ENCODE measurements at regions not wholly inside any gene's neighbourhood (a gene's known extent, or its start where the extent isn't known, plus 50 kb on each side); places are given as distances from the start of the nearest gene placed in this dataset.

- DNase-seq (ENCODE audit: low read depth): no peak
- H3K36me3 ChIP-seq (ENCODE audit: control insufficient read depth, insufficient read depth, low read length): no peaks in the 10 kb centered on the region
- no peaks in the 10 kb centered on the region for H3K27me3 ChIP-seq (ENCODE audit: control insufficient read depth, insufficient read depth, low read length)
- TF ChIP-seq, protein P1, sequence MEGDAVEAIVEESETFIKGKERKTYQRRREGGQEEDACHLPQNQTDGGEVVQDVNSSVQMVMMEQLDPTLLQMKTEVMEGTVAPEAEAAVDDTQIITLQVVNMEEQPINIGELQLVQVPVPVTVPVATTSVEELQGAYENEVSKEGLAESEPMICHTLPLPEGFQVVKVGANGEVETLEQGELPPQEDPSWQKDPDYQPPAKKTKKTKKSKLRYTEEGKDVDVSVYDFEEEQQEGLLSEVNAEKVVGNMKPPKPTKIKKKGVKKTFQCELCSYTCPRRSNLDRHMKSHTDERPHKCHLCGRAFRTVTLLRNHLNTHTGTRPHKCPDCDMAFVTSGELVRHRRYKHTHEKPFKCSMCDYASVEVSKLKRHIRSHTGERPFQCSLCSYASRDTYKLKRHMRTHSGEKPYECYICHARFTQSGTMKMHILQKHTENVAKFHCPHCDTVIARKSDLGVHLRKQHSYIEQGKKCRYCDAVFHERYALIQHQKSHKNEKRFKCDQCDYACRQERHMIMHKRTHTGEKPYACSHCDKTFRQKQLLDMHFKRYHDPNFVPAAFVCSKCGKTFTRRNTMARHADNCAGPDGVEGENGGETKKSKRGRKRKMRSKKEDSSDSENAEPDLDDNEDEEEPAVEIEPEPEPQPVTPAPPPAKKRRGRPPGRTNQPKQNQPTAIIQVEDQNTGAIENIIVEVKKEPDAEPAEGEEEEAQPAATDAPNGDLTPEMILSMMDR (IDR thresholded peaks at IDR 0.05; ENCODE audit: insufficient read depth, low read length, poor library complexity, severe bottlenecking): no peak
- no peak overlapping the region for H3K4me3 ChIP-seq (ENCODE audit: low read depth, low read length)
Observed at GRCh38 chr1:50266509-50266908, 156.7 kb downstream of the DMRTA2 start.

DNA sequence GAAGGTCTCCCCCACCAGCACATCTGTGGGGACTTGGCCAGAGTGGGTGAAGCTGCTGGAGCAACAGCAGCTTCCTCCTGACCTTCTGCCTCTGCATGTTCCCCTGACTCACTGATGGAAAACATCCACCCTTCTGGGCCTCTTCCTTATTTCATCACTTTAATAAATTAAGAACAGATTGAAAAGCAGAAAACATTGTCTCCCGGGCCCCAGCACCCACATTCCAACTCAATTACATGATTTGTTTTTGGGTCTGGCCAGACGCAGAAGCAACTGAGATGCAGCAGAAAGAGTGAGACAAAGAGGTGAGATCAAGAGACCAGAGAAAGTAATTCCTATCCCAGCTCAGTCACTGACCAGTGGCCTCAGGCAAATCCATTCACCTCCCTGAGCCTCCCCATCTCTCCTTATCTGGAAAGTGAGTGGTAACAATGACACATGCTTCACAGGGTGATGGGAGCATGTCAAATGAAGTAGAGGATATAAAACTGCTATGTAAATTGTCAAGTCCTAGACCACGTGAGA is 157.1 kb downstream of the ELAVL4 start:
- Histone ChIP-seq H3K36me3 (ENCODE audit: control insufficient read depth, insufficient read depth, low read length) (no peaks in the 10 kb centered on the region), H3K4me3 (ENCODE audit: low read depth, low read length) (no peak overlapping the region), H3K27me3 (ENCODE audit: control insufficient read depth, insufficient read depth, low read length) (no peaks in the 10 kb centered on the region)
- no peak for DNase-seq (ENCODE audit: low read depth)
- TF ChIP-seq, protein P1 (IDR thresholded peaks at IDR 0.05; ENCODE audit: insufficient read depth, low read length, poor library complexity, severe bottlenecking): no peak

DNA sequence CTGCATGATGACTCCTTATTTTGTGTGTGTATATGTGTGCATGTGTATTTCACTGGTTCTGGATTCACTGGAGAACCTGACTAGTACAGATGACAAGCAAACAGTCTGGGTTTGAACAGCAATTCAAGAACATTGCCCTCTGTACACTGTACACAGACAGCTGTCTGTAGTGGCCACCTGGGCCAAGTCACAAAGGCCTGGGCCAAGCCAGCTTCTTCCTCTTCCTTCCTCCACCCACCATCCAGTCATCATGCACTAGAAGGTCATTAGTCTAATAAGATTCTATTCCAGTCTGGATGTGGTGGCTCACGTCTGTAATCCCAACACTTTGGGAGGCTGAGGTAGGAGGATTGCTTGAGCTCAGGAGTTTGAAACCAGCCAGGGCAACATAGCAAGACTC is 155.9 kb downstream of the ELAVL4 start:
- Histone ChIP-seq H3K36me3 (ENCODE audit: control insufficient read depth, insufficient read depth, low read length) (no peaks in the 10 kb centered on the region), H3K4me3 (ENCODE audit: low read depth, low read length) (no peak overlapping the region), H3K27me3 (ENCODE audit: control insufficient read depth, insufficient read depth, low read length) (no peaks in the 10 kb centered on the region)
- TF ChIP-seq, protein P1 (IDR thresholded peaks at IDR 0.05; ENCODE audit: insufficient read depth, low read length, poor library complexity, severe bottlenecking): no peak
- no peak for DNase-seq (ENCODE audit: low read depth)

GRCh38 chr1:50262436-50262835 is 153.7 kb downstream of the ELAVL4 start:
- Histone ChIP-seq H3K27me3 (ENCODE audit: control insufficient read depth, insufficient read depth, low read length) (no peaks in the 10 kb centered on the region), H3K4me3 (ENCODE audit: low read depth, low read length) (no peak overlapping the region), H3K36me3 (ENCODE audit: control insufficient read depth, insufficient read depth, low read length) (no peaks in the 10 kb centered on the region)
- DNase-seq (ENCODE audit: low read depth): no peak
- TF ChIP-seq, protein P1 (IDR thresholded peaks at IDR 0.05; ENCODE audit: insufficient read depth, low read length, poor library complexity, severe bottlenecking): no peak

DNA sequence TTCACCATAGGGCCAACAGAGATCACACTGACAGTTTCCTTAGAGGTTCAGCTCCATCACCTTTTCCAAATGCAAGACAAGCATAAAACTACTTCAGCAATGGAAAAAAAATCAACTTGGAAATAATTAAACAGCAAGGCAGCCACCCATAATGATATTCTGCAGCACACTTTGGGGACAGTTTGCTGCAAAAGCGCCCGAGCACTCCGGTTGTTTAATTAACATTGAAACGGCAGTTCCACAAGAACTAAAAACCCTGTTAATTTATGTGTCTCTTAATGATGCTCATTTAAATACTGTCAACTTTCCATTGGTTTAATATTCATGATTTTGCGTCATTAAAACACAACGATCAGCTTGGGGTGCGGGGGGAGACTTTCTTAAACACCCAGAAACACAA is 153.2 kb downstream of the ELAVL4 start:
- no peaks in the 10 kb centered on the region for H3K36me3 ChIP-seq (ENCODE audit: control insufficient read depth, insufficient read depth, low read length)
- no peaks in the 10 kb centered on the region for H3K27me3 ChIP-seq (ENCODE audit: control insufficient read depth, insufficient read depth, low read length)
- TF ChIP-seq, protein P1 (IDR thresholded peaks at IDR 0.05; ENCODE audit: insufficient read depth, low read length, poor library complexity, severe bottlenecking): no peak
- no peak overlapping the region for H3K4me3 ChIP-seq (ENCODE audit: low read depth, low read length)
- no peak for DNase-seq (ENCODE audit: low read depth)

DNA sequence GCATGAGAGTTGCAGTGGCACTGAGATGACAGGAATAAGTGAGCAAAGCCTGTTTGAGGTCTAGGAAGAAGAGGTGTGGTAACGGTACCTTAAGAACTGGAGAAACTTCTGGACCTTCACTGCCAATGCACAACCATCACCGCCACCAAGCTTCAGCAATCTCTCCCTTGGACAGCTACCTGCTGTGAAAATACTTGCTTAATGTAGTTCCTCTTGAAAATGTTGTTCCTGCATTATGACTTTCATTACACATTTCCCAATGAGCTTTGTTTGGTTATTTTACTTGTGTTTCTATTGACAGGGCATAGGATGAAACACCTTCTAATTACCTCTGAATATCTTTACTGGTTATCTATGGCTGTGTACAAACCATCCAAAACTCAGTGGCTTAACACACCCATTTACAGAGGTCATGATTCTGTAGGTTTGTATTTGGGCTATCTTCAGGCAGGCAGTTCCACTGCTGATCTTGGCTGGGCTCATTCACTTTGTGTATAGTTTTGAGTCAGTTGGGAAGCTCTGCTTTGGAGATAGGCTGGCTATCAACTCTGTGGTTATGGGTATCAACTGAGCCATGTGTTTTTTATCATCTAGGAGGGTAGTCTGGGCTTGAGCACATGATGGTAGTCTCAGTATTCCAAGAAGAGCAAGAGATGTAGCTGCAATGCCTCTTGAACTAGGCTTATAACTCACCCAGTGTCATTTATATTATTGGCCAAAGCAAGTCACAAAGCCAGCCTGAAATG is 149.4 kb downstream of the ELAVL4 start:
- H3K27me3 ChIP-seq (ENCODE audit: control insufficient read depth, insufficient read depth, low read length): no peaks in the 10 kb centered on the region
- no peak overlapping the region for H3K4me3 ChIP-seq (ENCODE audit: low read depth, low read length)
- H3K36me3 ChIP-seq (ENCODE audit: control insufficient read depth, insufficient read depth, low read length): no peaks in the 10 kb centered on the region
- TF ChIP-seq, protein P1 (IDR thresholded peaks at IDR 0.05; ENCODE audit: insufficient read depth, low read length, poor library complexity, severe bottlenecking): no peak
- no peak for DNase-seq (ENCODE audit: low read depth)
